ENCODE measurements at regions not wholly inside any gene's neighbourhood (a gene's known extent, or its start where the extent isn't known, plus 50 kb on each side); places are given as distances from the start of the nearest gene placed in this dataset.
"Not testable (repeated sequence)": the region's sequence is repeated elsewhere in the genome, so short reads cannot be mapped to it uniquely, and the experiment has no call there.

DNA sequence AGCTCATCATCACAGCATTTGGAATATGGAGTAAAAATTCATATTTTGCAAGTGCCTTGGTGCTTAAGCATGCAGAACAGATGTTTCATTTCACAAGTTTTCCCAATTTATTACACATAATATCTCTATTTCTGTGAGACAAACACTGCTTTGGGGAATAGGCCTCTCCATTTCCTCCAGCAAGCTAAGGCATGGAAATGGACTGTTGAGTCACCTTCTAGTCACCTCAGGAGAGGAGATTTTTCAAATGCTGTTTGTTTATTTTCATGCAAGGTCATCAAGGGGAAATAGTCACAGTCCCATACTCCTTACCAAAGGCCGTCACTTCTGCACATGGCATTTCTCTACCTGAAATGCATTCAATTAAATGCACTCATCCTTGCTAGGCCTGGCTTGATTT is 57.4 kb upstream of the NUTM2D start:
- DNase-seq = not testable (repeated sequence)

DNA sequence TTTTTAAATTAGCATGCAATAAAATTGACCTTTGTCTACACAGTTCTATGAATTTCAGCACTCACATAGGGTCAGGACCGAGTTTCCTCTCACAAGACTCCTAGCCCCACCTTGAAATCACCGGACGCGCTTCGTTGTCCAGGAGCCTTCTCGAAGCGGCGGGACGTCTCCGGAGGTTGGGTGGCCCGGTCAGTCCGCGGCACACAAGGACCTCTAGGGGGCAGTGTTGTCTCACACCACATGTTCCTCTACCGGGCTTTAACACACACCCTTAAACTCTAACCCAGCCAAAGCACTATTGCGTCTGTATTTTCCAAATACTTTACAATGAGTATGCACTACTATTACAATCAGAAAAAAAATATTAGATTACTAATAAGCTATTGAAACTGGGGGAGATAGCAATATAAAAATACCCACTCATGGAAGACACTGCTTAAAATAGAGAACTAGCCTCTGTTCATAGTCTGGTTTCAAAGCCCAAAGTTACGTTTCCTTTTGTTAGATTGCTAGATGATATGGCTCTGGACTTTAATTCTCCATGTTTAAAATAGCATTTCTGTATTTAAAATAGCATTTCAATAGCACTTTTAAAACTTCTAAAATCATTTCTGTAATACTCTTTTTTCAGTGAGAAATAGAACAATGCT is 56.0 kb upstream of the NUTM2D start:
- peak; percentile 34 for DNase-seq

DNA sequence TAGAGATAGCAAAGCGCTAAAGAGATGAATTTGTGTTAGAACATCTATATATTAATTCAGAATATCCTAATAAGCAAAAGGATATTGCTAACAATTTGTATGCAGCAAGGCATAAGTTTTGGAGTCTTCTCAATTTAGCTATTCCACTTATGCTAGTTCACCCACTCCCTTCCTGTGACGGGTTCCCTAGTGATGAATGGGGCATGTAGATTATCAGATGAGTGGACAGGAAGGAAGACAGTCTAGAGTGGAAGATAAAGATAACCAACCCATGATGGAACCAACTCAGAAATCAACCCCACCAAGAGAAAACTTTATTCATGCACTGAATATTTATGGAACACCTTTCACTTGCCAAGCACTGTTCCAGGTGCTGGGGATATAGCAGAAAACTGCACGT is 55.4 kb upstream of the NUTM2D start:
- DNase-seq = not testable (repeated sequence)

DNA sequence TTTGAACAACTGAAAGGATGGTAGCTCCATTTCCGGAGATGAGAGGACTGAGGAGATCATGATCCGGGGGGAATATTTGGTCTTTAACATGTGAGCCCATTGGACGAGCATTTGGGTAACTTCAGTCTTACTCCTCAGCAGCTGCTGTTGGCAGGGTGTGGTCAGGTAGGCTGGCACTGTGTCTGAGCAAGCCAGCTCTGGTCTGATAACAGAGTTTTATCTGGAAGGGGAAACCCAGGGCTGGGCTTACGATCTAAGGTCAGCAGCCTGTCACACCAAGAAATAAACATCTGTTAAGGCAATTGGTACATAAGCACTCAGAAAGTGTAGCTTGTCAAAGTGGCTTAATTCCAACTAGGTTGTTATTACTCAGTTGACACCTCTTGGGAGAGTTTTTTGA is 53.8 kb upstream of the NUTM2D start:
- not testable (repeated sequence) for DNase-seq

DNA sequence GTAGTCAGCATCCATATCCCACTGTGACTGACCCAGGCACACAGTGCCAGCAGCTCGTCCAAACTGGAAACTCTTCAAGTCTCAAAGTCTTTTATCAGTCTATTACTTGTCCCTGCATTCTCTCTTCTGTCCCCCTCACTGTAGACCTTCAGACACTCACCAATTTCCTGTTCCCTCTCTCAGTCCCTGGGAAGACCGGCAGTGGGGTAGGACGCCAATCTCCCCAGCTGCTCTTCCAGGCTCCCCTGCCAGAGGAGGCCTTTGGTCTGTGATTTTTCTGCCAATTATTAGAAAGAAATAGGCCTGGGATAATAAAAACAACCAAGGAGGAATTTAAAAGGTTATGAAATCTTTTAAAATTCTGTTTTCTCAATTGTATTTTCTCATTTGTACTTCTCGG is 50.9 kb upstream of the NUTM2D start:
- DNase-seq = not testable (repeated sequence)

Data from stimulated activated CD4-positive, alpha-beta T cell treated with anti-CD3 and anti-CD28 coated beads, Interleukin-4, amount 100 ng/mL, for 1 hour (primary cell).